NCI-H2029 (cell line): ENCODE measurements at regions not wholly inside any gene's neighbourhood (a gene's known extent, or its start where the extent isn't known, plus 50 kb on each side); places are given as distances from the start of the nearest gene placed in this dataset.

Source experiments
- DNase-seq: peaks from one replicate; lab custom pipeline; 2025; lab: John Stamatoyannopoulos, UW

GRCh38 chrX:39440799-39441284 lies 639.6 kb downstream of the MID1IP1 start:
- DNase-seq, result no peak

- DNase-seq, result no peak
Measured at GRCh38 chrX:39442332-39442731, 641.1 kb downstream of the MID1IP1 start.

GRCh38 chrX:39443240-39443639 lies 642.0 kb downstream of the MID1IP1 start:
- DNase-seq, result no peak

GRCh38 chrX:39445336-39445735 lies 644.1 kb downstream of the MID1IP1 start:
- no peak for DNase-seq

- DNase-seq, result no peak
Measured at GRCh38 chrX:39449352-39449751, 648.1 kb downstream of the MID1IP1 start.

GRCh38 chrX:39450234-39450977 lies 647.4 kb downstream of the BCOR start:
- DNase-seq, result no peak

GRCh38 chrX:39451046-39451445 lies 646.7 kb downstream of the BCOR start:
- no peak for DNase-seq

GRCh38 chrX:39452401-39452800 lies 645.4 kb downstream of the BCOR start:
- DNase-seq, result no peak

- no peak for DNase-seq
Measured at GRCh38 chrX:39453889-39454621, 643.7 kb downstream of the BCOR start.

- no peak for DNase-seq
Measured at GRCh38 chrX:39456894-39457604, 640.7 kb downstream of the BCOR start.

GRCh38 chrX:39458779-39459178 lies 639.0 kb downstream of the BCOR start:
- no peak for DNase-seq

GRCh38 chrX:39459204-39459603 lies 638.6 kb downstream of the BCOR start:
- DNase-seq, result no peak

- peak; percentile 27 for DNase-seq
Measured at GRCh38 chrX:39459952-39460351, 637.8 kb downstream of the BCOR start.

GRCh38 chrX:39460499-39460898 lies 637.3 kb downstream of the BCOR start:
- DNase-seq, result no peak

GRCh38 chrX:39462835-39463234 lies 634.9 kb downstream of the BCOR start:
- DNase-seq, result no peak

- no peak for DNase-seq
Measured at GRCh38 chrX:39464253-39464652, 633.5 kb downstream of the BCOR start.

GRCh38 chrX:39465467-39465866 lies 632.3 kb downstream of the BCOR start:
- no peak for DNase-seq

GRCh38 chrX:39465906-39466305 lies 631.9 kb downstream of the BCOR start:
- no peak for DNase-seq

GRCh38 chrX:39469126-39469525 lies 628.6 kb downstream of the BCOR start:
- no peak for DNase-seq

- no peak for DNase-seq
Measured at GRCh38 chrX:39470588-39471407, 627.0 kb downstream of the BCOR start.

- DNase-seq, result no peak
Measured at GRCh38 chrX:39472161-39472560, 625.6 kb downstream of the BCOR start.

GRCh38 chrX:39473812-39474211 lies 623.9 kb downstream of the BCOR start:
- no peak for DNase-seq
